ENCODE measurements at regions not wholly inside any gene's neighbourhood (a gene's known extent, or its start where the extent isn't known, plus 50 kb on each side); places are given as distances from the start of the nearest gene placed in this dataset.

GRCh38 chr2:118529908-118530599 is 317.4 kb downstream of the EN1 start:
- peak; percentile 66 for DNase-seq (ENCODE audit: low read depth, low spot score)
- Histone ChIP-seq H3K36me3 (ENCODE audit: control insufficient read depth, insufficient read depth, low read length) (no peaks in the 10 kb centered on the region), H3K27ac (ENCODE audit: low read length) (no peak overlapping the region), H3K4me1 (ENCODE audit: control insufficient read depth, insufficient read depth, low read length) (peaks cover 1% of the 10 kb centered on the region; the same call in 1 of the 2 replicates), H3K27me3 (ENCODE audit: control insufficient read depth, insufficient read depth, low read length) (no peaks in the 10 kb centered on the region; the same call in 1 of the 2 replicates), H3K9me3 (ENCODE audit: control insufficient read depth, insufficient read depth, low read length) (no peaks in the 10 kb centered on the region), H3K4me3 (ENCODE audit: low read length) (no peak overlapping the region)
- no CpG with 5 or more reads among the region's 5 CpGs for WGBS (ENCODE audit: insufficient coverage, insufficient read length)

- WGBS (ENCODE audit: insufficient coverage, insufficient read length), result no CpG with 5 or more reads among the region's 4 CpGs
- no peaks in the 10 kb centered on the region for H3K9me3 ChIP-seq (ENCODE audit: control insufficient read depth, insufficient read depth, low read length)
- DNase-seq (ENCODE audit: low read depth, low spot score), result no peak
Observed at GRCh38 chr2:118527571-118527970, 319.9 kb downstream of the EN1 start.

GRCh38 chr2:118525346-118525745 is 322.1 kb downstream of the EN1 start:
- no peaks in the 10 kb centered on the region for H3K36me3 ChIP-seq (ENCODE audit: control insufficient read depth, insufficient read depth, low read length)
- no peaks in the 10 kb centered on the region; the same call in 1 of the 2 replicates for H3K9me3 ChIP-seq (ENCODE audit: control insufficient read depth, insufficient read depth, low read length)
- H3K27ac ChIP-seq (ENCODE audit: low read length), result no peak overlapping the region
- H3K4me1 ChIP-seq (ENCODE audit: control insufficient read depth, insufficient read depth, low read length), result peaks cover 1% of the 10 kb centered on the region; the same call in 1 of the 2 replicates
- H3K4me3 ChIP-seq (ENCODE audit: low read length), result no peak overlapping the region
- no peak for DNase-seq (ENCODE audit: low read depth, low spot score)
- no peaks in the 10 kb centered on the region; the same call in 1 of the 2 replicates for H3K27me3 ChIP-seq (ENCODE audit: control insufficient read depth, insufficient read depth, low read length)

More at GRCh38 chr2:118527571-118527970, 319.9 kb downstream of the EN1 start:
- H3K4me3 ChIP-seq (ENCODE audit: low read length), result no peak overlapping the region
- no peaks in the 10 kb centered on the region for H3K36me3 ChIP-seq (ENCODE audit: control insufficient read depth, insufficient read depth, low read length)
- H3K27ac ChIP-seq (ENCODE audit: low read length), result no peak overlapping the region
- H3K27me3 ChIP-seq (ENCODE audit: control insufficient read depth, insufficient read depth, low read length), result no peaks in the 10 kb centered on the region; the same call in 1 of the 2 replicates
- H3K4me1 ChIP-seq (ENCODE audit: control insufficient read depth, insufficient read depth, low read length), result peaks cover 1% of the 10 kb centered on the region; the same call in 1 of the 2 replicates

GRCh38 chr2:118524911-118525310 is 322.5 kb downstream of the EN1 start:
- Histone ChIP-seq H3K27me3 (ENCODE audit: control insufficient read depth, insufficient read depth, low read length) (no peaks in the 10 kb centered on the region; the same call in 1 of the 2 replicates), H3K4me3 (ENCODE audit: low read length) (no peak overlapping the region), H3K27ac (ENCODE audit: low read length) (no peak overlapping the region), H3K9me3 (ENCODE audit: control insufficient read depth, insufficient read depth, low read length) (no peaks in the 10 kb centered on the region; the same call in 1 of the 2 replicates), H3K36me3 (ENCODE audit: control insufficient read depth, insufficient read depth, low read length) (no peaks in the 10 kb centered on the region), H3K4me1 (ENCODE audit: control insufficient read depth, insufficient read depth, low read length) (peaks cover 1% of the 10 kb centered on the region; the same call in 1 of the 2 replicates)
- no peak for DNase-seq (ENCODE audit: low read depth, low spot score)

GRCh38 chr2:118523761-118524160 is 323.7 kb downstream of the EN1 start:
- no peak overlapping the region for H3K27ac ChIP-seq (ENCODE audit: low read length)
- no CpG with 5 or more reads among the region's 3 CpGs for WGBS (ENCODE audit: insufficient coverage, insufficient read length)
- H3K36me3 ChIP-seq (ENCODE audit: control insufficient read depth, insufficient read depth, low read length), result no peaks in the 10 kb centered on the region
- no peaks in the 10 kb centered on the region; the same call in 1 of the 2 replicates for H3K4me1 ChIP-seq (ENCODE audit: control insufficient read depth, insufficient read depth, low read length)
- no peaks in the 10 kb centered on the region; the same call in 1 of the 2 replicates for H3K9me3 ChIP-seq (ENCODE audit: control insufficient read depth, insufficient read depth, low read length)
- DNase-seq (ENCODE audit: low read depth, low spot score), result no peak
- H3K27me3 ChIP-seq (ENCODE audit: control insufficient read depth, insufficient read depth, low read length), result no peaks in the 10 kb centered on the region; the same call in 1 of the 2 replicates
- no peak overlapping the region for H3K4me3 ChIP-seq (ENCODE audit: low read length)

GRCh38 chr2:118521960-118522359 is 325.5 kb downstream of the EN1 start:
- Histone ChIP-seq H3K36me3 (ENCODE audit: control insufficient read depth, insufficient read depth, low read length) (no peaks in the 10 kb centered on the region), H3K9me3 (ENCODE audit: control insufficient read depth, insufficient read depth, low read length) (no peaks in the 10 kb centered on the region; the same call in 1 of the 2 replicates), H3K4me1 (ENCODE audit: control insufficient read depth, insufficient read depth, low read length) (no peaks in the 10 kb centered on the region), H3K27me3 (ENCODE audit: control insufficient read depth, insufficient read depth, low read length) (no peaks in the 10 kb centered on the region), H3K4me3 (ENCODE audit: low read length) (no peak overlapping the region), H3K27ac (ENCODE audit: low read length) (no peak overlapping the region)
- no peak for DNase-seq (ENCODE audit: low read depth, low spot score)
- WGBS (ENCODE audit: insufficient coverage, insufficient read length), result no CpG with 5 or more reads among the region's 1 CpG

- DNase-seq (ENCODE audit: low read depth, low spot score), result no peak
- no peaks in the 10 kb centered on the region for H3K36me3 ChIP-seq (ENCODE audit: control insufficient read depth, insufficient read depth, low read length)
- H3K27ac ChIP-seq (ENCODE audit: low read length), result no peak overlapping the region
- H3K4me1 ChIP-seq (ENCODE audit: control insufficient read depth, insufficient read depth, low read length), result no peaks in the 10 kb centered on the region
- H3K27me3 ChIP-seq (ENCODE audit: control insufficient read depth, insufficient read depth, low read length), result no peaks in the 10 kb centered on the region
- H3K9me3 ChIP-seq (ENCODE audit: control insufficient read depth, insufficient read depth, low read length), result no peaks in the 10 kb centered on the region; the same call in 1 of the 2 replicates
- WGBS (ENCODE audit: insufficient coverage, insufficient read length), result no CpG with 5 or more reads among the region's 3 CpGs
- H3K4me3 ChIP-seq (ENCODE audit: low read length), result no peak overlapping the region
Observed at GRCh38 chr2:118521272-118521671, 326.2 kb downstream of the EN1 start.

- WGBS (ENCODE audit: insufficient coverage, insufficient read length), result no CpG with 5 or more reads among the region's 4 CpGs
- DNase-seq (ENCODE audit: low read depth, low spot score), result no peak
- no peaks in the 10 kb centered on the region for H3K27me3 ChIP-seq (ENCODE audit: control insufficient read depth, insufficient read depth, low read length)
- no peak overlapping the region for H3K27ac ChIP-seq (ENCODE audit: low read length)
- no peaks in the 10 kb centered on the region; the same call in 1 of the 2 replicates for H3K9me3 ChIP-seq (ENCODE audit: control insufficient read depth, insufficient read depth, low read length)
- H3K36me3 ChIP-seq (ENCODE audit: control insufficient read depth, insufficient read depth, low read length), result no peaks in the 10 kb centered on the region
- no peak overlapping the region for H3K4me3 ChIP-seq (ENCODE audit: low read length)
- H3K4me1 ChIP-seq (ENCODE audit: control insufficient read depth, insufficient read depth, low read length), result no peaks in the 10 kb centered on the region
Observed at GRCh38 chr2:118520246-118520645, 327.2 kb downstream of the EN1 start.

GRCh38 chr2:118519511-118519910 is 327.9 kb downstream of the EN1 start:
- Histone ChIP-seq H3K27me3 (ENCODE audit: control insufficient read depth, insufficient read depth, low read length) (no peaks in the 10 kb centered on the region), H3K9me3 (ENCODE audit: control insufficient read depth, insufficient read depth, low read length) (no peaks in the 10 kb centered on the region; the same call in 1 of the 2 replicates), H3K4me3 (ENCODE audit: low read length) (no peak overlapping the region), H3K36me3 (ENCODE audit: control insufficient read depth, insufficient read depth, low read length) (no peaks in the 10 kb centered on the region), H3K27ac (ENCODE audit: low read length) (no peak overlapping the region), H3K4me1 (ENCODE audit: control insufficient read depth, insufficient read depth, low read length) (no peaks in the 10 kb centered on the region)
- no peak for DNase-seq (ENCODE audit: low read depth, low spot score)

- no peak overlapping the region for H3K27ac ChIP-seq (ENCODE audit: low read length)
- no peaks in the 10 kb centered on the region for H3K36me3 ChIP-seq (ENCODE audit: control insufficient read depth, insufficient read depth, low read length)
- no peaks in the 10 kb centered on the region for H3K9me3 ChIP-seq (ENCODE audit: control insufficient read depth, insufficient read depth, low read length)
- DNase-seq (ENCODE audit: low read depth, low spot score), result no peak
- no peaks in the 10 kb centered on the region for H3K4me1 ChIP-seq (ENCODE audit: control insufficient read depth, insufficient read depth, low read length)
- H3K27me3 ChIP-seq (ENCODE audit: control insufficient read depth, insufficient read depth, low read length), result no peaks in the 10 kb centered on the region
- no CpG with 5 or more reads among the region's 4 CpGs for WGBS (ENCODE audit: insufficient coverage, insufficient read length)
- H3K4me3 ChIP-seq (ENCODE audit: low read length), result no peak overlapping the region
Observed at GRCh38 chr2:118510807-118511206, 336.6 kb downstream of the EN1 start.
